HepG2 (cell line): ENCODE measurements at regions not wholly inside any gene's neighbourhood (a gene's known extent, or its start where the extent isn't known, plus 50 kb on each side); places are given as distances from the start of the nearest gene placed in this dataset.

Experiments used
- ATRX ChIP-seq: sonication (generic); formaldehyde crosslinking; IDR thresholded peaks from 2 replicates; pipeline ENCODE4 v1.4.0; 2020; ENCODE audit warnings: missing genetic modification reagents, borderline replicate concordance
- CAMTA2 ChIP-seq: sonication (generic); formaldehyde crosslinking; IDR thresholded peaks from 2 replicates; pipeline ENCODE4 v1.4.0; 2020; ENCODE audit warnings: mild to moderate bottlenecking, missing genetic modification reagents, borderline replicate concordance
- DNMT1 ChIP-seq: sonication (generic); formaldehyde crosslinking; IDR thresholded peaks from 2 replicates; pipeline ENCODE4 v1.5.1; 2020; ENCODE audit warnings: mild to moderate bottlenecking, missing genetic modification reagents
- EHMT2 ChIP-seq: fragments of 200-600 bp; sonication (generic); IDR thresholded peaks from 2 replicates; pipeline ENCODE4 v1.7.0; 2017; ENCODE audit warnings: antibody characterized with exemption, low read depth, low read length, borderline replicate concordance
- HDAC1 ChIP-seq: sonication (generic); formaldehyde crosslinking; IDR thresholded peaks from 2 replicates; pipeline ENCODE4 v1.5.1; 2020; ENCODE audit warnings: mild to moderate bottlenecking, missing genetic modification reagents
- HDAC2 ChIP-seq: sonication (generic); formaldehyde crosslinking; IDR thresholded peaks from 2 replicates; pipeline ENCODE4 v1.4.0; 2020; ENCODE audit warnings: missing genetic modification reagents
- HDAC6 ChIP-seq: fragments of 200-600 bp; sonication (generic); IDR thresholded peaks from 2 replicates; pipeline ENCODE4 v1.7.0; 2017; ENCODE audit warnings: mild to moderate bottlenecking, antibody characterized with exemption, low read length, low read depth
- HNRNPUL1 ChIP-seq: fragments of 200-400 bp; formaldehyde crosslinking; IDR thresholded peaks from 2 replicates; pipeline ENCODE4 v1.6.1; 2017; ENCODE audit warnings: low read depth, mild to moderate bottlenecking, low read length, moderate library complexity
- HOXA5 ChIP-seq: sonication (generic); formaldehyde crosslinking; IDR thresholded peaks from 2 replicates; pipeline ENCODE4 v1.4.0; 2020; ENCODE audit warnings: missing genetic modification reagents
- KLF6 ChIP-seq: IDR thresholded peaks from 2 replicates; pipeline ENCODE4 v1.8.0; 2016; ENCODE audit warnings: missing biosample characterization, missing genetic modification reagents
- NFAT5 ChIP-seq: sonication (generic); formaldehyde crosslinking; IDR thresholded peaks from 2 replicates; pipeline ENCODE4 v1.4.0; 2020; ENCODE audit warnings: missing genetic modification reagents
- NFRKB ChIP-seq: fragments of 450-650 bp; IDR thresholded peaks from 2 replicates; pipeline ENCODE4 v1.6.1; 2017
- NR2F1 ChIP-seq, 2 experiments: fragments of 450-650 bp in 1 of 2; formaldehyde crosslinking in 1 of 2; IDR thresholded peaks; 2 replicates each; pipeline versions ENCODE4 v1.5.0 to v1.6.1; 2016 to 2020; ENCODE audit warnings: mild to moderate bottlenecking in 1 of 2, missing compliant biosample characterization in 1 of 2, missing genetic modification reagents in 1 of 2, moderate library complexity in 1 of 2
- NRL ChIP-seq: sonication (generic); formaldehyde crosslinking; IDR thresholded peaks from 2 replicates; pipeline ENCODE4 v1.5.0; 2020; ENCODE audit warnings: missing genetic modification reagents, mild to moderate bottlenecking, moderate library complexity, borderline replicate concordance
- SIN3A ChIP-seq: IDR thresholded peaks from 2 replicates; pipeline ENCODE4 v1.6.1; 2011; ENCODE audit warnings: low read depth, mild to moderate bottlenecking, control low read depth, low read length, borderline replicate concordance
- SNAPC5 ChIP-seq: sonication (generic); formaldehyde crosslinking; IDR thresholded peaks from 2 replicates; pipeline ENCODE4 v1.8.1; 2023; ENCODE audit warnings: mild to moderate bottlenecking, missing genetic modification reagents, borderline replicate concordance
- SNRNP70 ChIP-seq: fragments of 200-400 bp; formaldehyde crosslinking; IDR thresholded peaks from 2 replicates; pipeline ENCODE4 v1.6.1; 2017; ENCODE audit warnings: mild to moderate bottlenecking, low read depth, low read length, moderate library complexity
- TRAFD1 ChIP-seq: sonication (generic); formaldehyde crosslinking; IDR thresholded peaks from 2 replicates; pipeline ENCODE4 v1.5.1; 2020; ENCODE audit warnings: missing genetic modification reagents, mild to moderate bottlenecking, borderline replicate concordance
- ZBTB8A ChIP-seq: sonication (generic); formaldehyde crosslinking; IDR thresholded peaks from 2 replicates; pipeline ENCODE4 v1.4.0; 2020; ENCODE audit warnings: mild to moderate bottlenecking, low read depth, missing genetic modification reagents, borderline replicate concordance
- ZNF326 ChIP-seq: sonication (generic); formaldehyde crosslinking; IDR thresholded peaks from 2 replicates; pipeline ENCODE4 v1.4.0; 2020; ENCODE audit warnings: missing genetic modification reagents, borderline replicate concordance
- ZNF432 ChIP-seq: sonication (generic); formaldehyde crosslinking; IDR thresholded peaks from 2 replicates; pipeline ENCODE4 v1.5.0; 2020; ENCODE audit warnings: missing genetic modification reagents, mild to moderate bottlenecking, borderline replicate concordance
- ZNF580 ChIP-seq: IDR thresholded peaks from 2 replicates; pipeline ENCODE4 v1.6.1; 2016; ENCODE audit warnings: low read depth, borderline replicate concordance

GRCh38 chr14:53217316-53217994 lies 64.3 kb upstream of the DDHD1 start (continued):
- TF ChIP-seq NFAT5 (CRISPR knock-in tag), result no peak
- TF ChIP-seq SNAPC5, result no peak
- no peak for TF ChIP-seq NR2F1 (CRISPR knock-in tag; IDR thresholded peaks at IDR 0.05)
- TF ChIP-seq TRAFD1 (CRISPR knock-in tag), result no peak
- no peak for TF ChIP-seq ZNF432 (CRISPR knock-in tag)
- TF ChIP-seq KLF6 (CRISPR knock-in tag), result 0 out of 2 replicates have a peak, but pooled peaks have one; percentile 37
- no peak for TF ChIP-seq ZBTB8A
- TF ChIP-seq HDAC2 (CRISPR knock-in tag), result no peak
- peak; percentile 60; the same call in 1 of the 2 replicates for TF ChIP-seq ZNF580 (CRISPR knock-in tag)
- no peak for TF ChIP-seq CAMTA2 (CRISPR knock-in tag)
- no peak for TF ChIP-seq NFRKB
- TF ChIP-seq DNMT1, result no peak
- no peak for TF ChIP-seq SNRNP70
- peak; percentile 24; the same call in 1 of the 2 replicates for TF ChIP-seq NRL (CRISPR knock-in tag)
- TF ChIP-seq HNRNPUL1, result no peak
- no peak for TF ChIP-seq SIN3A
- TF ChIP-seq HDAC6, result no peak
- no peak for TF ChIP-seq EHMT2
- TF ChIP-seq HDAC1 (CRISPR knock-in tag), result no peak; the same call in 1 of the 2 replicates
- no peak for TF ChIP-seq ZNF326 (CRISPR knock-in tag)
- no peak for TF ChIP-seq HOXA5
- TF ChIP-seq ATRX (CRISPR knock-in tag), result no peak
